ENCODE measurements at regions not wholly inside any gene's neighbourhood (a gene's known extent, or its start where the extent isn't known, plus 50 kb on each side); places are given as distances from the start of the nearest gene placed in this dataset.

- H3K4me3 ChIP-seq: no peak overlapping the region
- no peaks in the 10 kb centered on the region for H3K9me3 ChIP-seq
- DNase-seq (no peak), ATAC-seq (no peak)
- intact Hi-C loops (cut with DNase I): no loop called here
- no peaks in the 10 kb centered on the region for H3K27me3 ChIP-seq
- H3K36me3 ChIP-seq: no peaks in the 10 kb centered on the region
- TF ChIP-seq POLR2A (IDR thresholded peaks at IDR 0.05) (no peak), CTCF (IDR thresholded peaks at IDR 0.05) (no peak)
- H3K27ac ChIP-seq: no peak overlapping the region
- H3K4me1 ChIP-seq: peaks cover 0 to 5% (median 0%) of the 10 kb centered on the region in 4 donors
- 59% methylated on average over 5 of the region's 6 CpGs for WGBS (ENCODE audit: insufficient coverage, low coverage, low lambda C conversion rate, missing lambda C conversion rate)
Observed at GRCh38 chr19:7413629-7414028, 64.9 kb downstream of the ARHGEF18 start.

GRCh38 chr19:7415163-7415856 lies 66.6 kb downstream of the ARHGEF18 start:
- Histone ChIP-seq H3K27ac (no peak overlapping the region), H3K27me3 (no peaks in the 10 kb centered on the region), H3K9me3 (no peaks in the 10 kb centered on the region), H3K36me3 (no peaks in the 10 kb centered on the region), H3K4me3 (no peak overlapping the region), H3K4me1 (peaks cover 0 to 5% (median 0%) of the 10 kb centered on the region in 4 donors)
- ATAC-seq (peak; percentile 57 to 87 (median 74)), DNase-seq (peak; percentile 58 to 76 (median 66))
- no peak for TF ChIP-seq CTCF (IDR thresholded peaks at IDR 0.05)
- no peak for TF ChIP-seq POLR2A (IDR thresholded peaks at IDR 0.05)
- WGBS (ENCODE audit: insufficient coverage, low coverage, low lambda C conversion rate, missing lambda C conversion rate): 53% methylated on average over 19 of the region's 22 CpGs
- intact Hi-C loops (cut with DNase I): no loop called here

GRCh38 chr19:7415857-7416371 lies 67.2 kb downstream of the ARHGEF18 start:
- no peaks in the 10 kb centered on the region for H3K27me3 ChIP-seq
- H3K27ac ChIP-seq: peak overlapping the region in 1 of 3 donors; percentile 10
- peak in 2 of 4 donors; percentile 30 to 39 for ATAC-seq
- H3K9me3 ChIP-seq: no peaks in the 10 kb centered on the region
- 72% methylated on average over 8 of the region's 11 CpGs for WGBS (ENCODE audit: insufficient coverage, low coverage, low lambda C conversion rate, missing lambda C conversion rate)
- no peaks in the 10 kb centered on the region for H3K36me3 ChIP-seq
- intact Hi-C loops (cut with DNase I): no loop called here
- peaks cover 0 to 5% (median 0%) of the 10 kb centered on the region in 4 donors for H3K4me1 ChIP-seq
- no peak overlapping the region for H3K4me3 ChIP-seq
- TF ChIP-seq POLR2A (IDR thresholded peaks at IDR 0.05) (no peak), CTCF (IDR thresholded peaks at IDR 0.05) (no peak)
- no peak for DNase-seq

- no peaks in the 10 kb centered on the region for H3K36me3 ChIP-seq
- intact Hi-C loops (cut with DNase I): no loop called here
- 72% methylated on average over 6 of the region's 9 CpGs for WGBS (ENCODE audit: insufficient coverage, low coverage, low lambda C conversion rate, missing lambda C conversion rate)
- no peak for DNase-seq
- peaks cover 0 to 5% (median 0%) of the 10 kb centered on the region in 4 donors for H3K4me1 ChIP-seq
- no peak for ATAC-seq
- no peaks in the 10 kb centered on the region for H3K9me3 ChIP-seq
- TF ChIP-seq POLR2A (IDR thresholded peaks at IDR 0.05) (no peak), CTCF (IDR thresholded peaks at IDR 0.05) (no peak)
- H3K27me3 ChIP-seq: no peaks in the 10 kb centered on the region
- no peak overlapping the region for H3K27ac ChIP-seq
- no peak overlapping the region for H3K4me3 ChIP-seq
Observed at GRCh38 chr19:7417671-7418324, 69.1 kb downstream of the ARHGEF18 start.
